K562 (cell line): ENCODE measurements at regions not wholly inside any gene's neighbourhood (a gene's known extent, or its start where the extent isn't known, plus 50 kb on each side); places are given as distances from the start of the nearest gene placed in this dataset.

ENCODE experiments used
- ATAC-seq: fragments of 200-7000 bp; cut with Tn5 transposase; 3 replicates; pipeline ENCODE4 v1.9.1; 2020; ENCODE audit warnings: moderate library complexity
- BruUV-seq: library from RNA; stranded (reverse); fragments of 400-500 nt; replicated peaks from 2 replicates; lab custom pipeline; 2021; lab: Mats Ljungman, UMichigan
- CTCF ChIA-PET: fragments of 300-600 bp; formaldehyde crosslinking; extraction: SDS; loops from one replicate; lab custom pipeline; 2021; ENCODE audit warnings: low intra/inter-chr PET ratio; lab: Yijun Ruan, JAX
- POLR2A ChIA-PET: fragments of 300-600, 350-650 bp; sonication (Branson Sonifier 250); formaldehyde crosslinking; extraction: SDS; loops from one replicate; lab custom pipeline; 2021; ENCODE audit warnings: antibody characterized with exemption, inconsistent platforms; lab: Yijun Ruan, JAX
- DNase-seq, 4 experiments: peaks; one replicate each; pipeline versions ENCODE4 v3.0.0 to v3.0.0-alpha.2; 2011 to 2018; ENCODE audit warnings: low spot score in 3 of 4, mixed read lengths in 3 of 4; ENCODE audit errors: extremely low read depth in 1 of 4
- FAIRE-seq: peaks from 2 replicates; lab custom pipeline; 2011; peaks lifted over from hg19 to GRCh38; lab: Jason Lieb, UNC
- H2AFZ ChIP-seq: 2 replicates; pipeline ENCODE4 v1.6.0; 2011; ENCODE audit warnings: low read depth, low read length, control low read depth, inconsistent platforms
- H3K27ac ChIP-seq: fragments of 200-600 bp; 3 replicates; pipeline ENCODE4 v1.8.0; 2011; ENCODE audit warnings: low read depth, mild to moderate bottlenecking, control low read depth, inconsistent platforms, low read length, moderate library complexity, mixed read lengths; ENCODE audit errors: extremely low read depth
- H3K27me3 ChIP-seq, 2 experiments: fragments of 300-600 bp in 1 of 2; 2 replicates in 1 of 2; 3 replicates in 1 of 2; pipeline versions ENCODE4 v1.6.0 to v1.8.0; 2011; ENCODE audit warnings: inconsistent platforms in 2 of 2, low read length in 2 of 2, mild to moderate bottlenecking in 1 of 2, mixed read lengths in 1 of 2, moderate library complexity in 1 of 2; ENCODE audit not compliant: control insufficient read depth in 2 of 2, insufficient read depth in 2 of 2
- H3K36me3 ChIP-seq: fragments of 300-600 bp; 3 replicates; pipeline ENCODE4 v1.8.0; 2011; ENCODE audit warnings: mild to moderate bottlenecking, low read length, inconsistent platforms; ENCODE audit not compliant: control insufficient read depth, insufficient read depth
- H3K4me1 ChIP-seq, 2 experiments: fragments of 200-600 bp in 1 of 2; replicated peaks in 1 of 2; 2 replicates in 1 of 2; 3 replicates in 1 of 2; pipeline versions ENCODE4 v1.5.1 to v1.8.0; 2011; ENCODE audit warnings: inconsistent platforms in 2 of 2, low read length in 2 of 2, mild to moderate bottlenecking in 1 of 2, mixed read lengths in 1 of 2, moderate library complexity in 1 of 2; ENCODE audit not compliant: control insufficient read depth in 2 of 2, insufficient read depth in 2 of 2
- H3K4me2 ChIP-seq: 2 replicates; pipeline ENCODE4 v1.6.1; 2011; ENCODE audit warnings: low read length, control low read depth, inconsistent platforms, mixed read lengths; ENCODE audit not compliant: insufficient read depth
- H3K4me3 ChIP-seq: fragments of 200-600 bp; sonication (generic), shearing (Covaris generic); 2 replicates; pipeline ENCODE4 v1.5.1; 2016; ENCODE audit warnings: control low read depth, inconsistent platforms
- H3K79me2 ChIP-seq: fragments of 200-600 bp; 3 replicates; pipeline ENCODE4 v1.8.0; 2011; ENCODE audit warnings: low read length, inconsistent platforms; ENCODE audit not compliant: control insufficient read depth, insufficient read depth
- H3K9ac ChIP-seq, 2 experiments: 2 replicates each; pipeline versions ENCODE4 v1.6.0 to v1.6.1; 2011; ENCODE audit warnings: low read depth in 2 of 2, low read length in 2 of 2, control low read depth in 1 of 2, inconsistent platforms in 1 of 2, mild to moderate bottlenecking in 1 of 2, mixed read lengths in 1 of 2; ENCODE audit not compliant: insufficient read depth in 1 of 2
- H3K9me1 ChIP-seq: one replicate; pipeline ENCODE4 v1.6.0; 2011; ENCODE audit warnings: inconsistent platforms, mild to moderate bottlenecking, low read length, moderate library complexity; ENCODE audit not compliant: control insufficient read depth, insufficient read depth
- H3K9me3 ChIP-seq: replicated peaks from 2 replicates; pipeline ENCODE4 v1.5.1; 2011; ENCODE audit warnings: low read depth, low read length, inconsistent platforms; ENCODE audit not compliant: control insufficient read depth, insufficient read depth
- H4K20me1 ChIP-seq: replicated peaks from 2 replicates; pipeline ENCODE4 v1.6.1; 2011; ENCODE audit warnings: low read length, inconsistent platforms, mixed read lengths; ENCODE audit not compliant: control insufficient read depth, insufficient read depth
- CREB3L1 ChIP-seq: fragments of 450-650 bp; IDR thresholded peaks from 2 replicates; pipeline ENCODE4 v1.6.1; 2014; ENCODE audit warnings: low read depth, mild to moderate bottlenecking, moderate library complexity, borderline replicate concordance
- E4F1 ChIP-seq: fragments of 250-450 bp; sonication (Bioruptor Pico); IDR thresholded peaks from 2 replicates; pipeline ENCODE4 v1.5.0; 2021; ENCODE audit warnings: mild to moderate bottlenecking, borderline replicate concordance
- GATA2 ChIP-seq: sonication (generic); formaldehyde crosslinking; IDR thresholded peaks from 2 replicates; pipeline ENCODE4 v1.4.0; 2020; ENCODE audit warnings: mild to moderate bottlenecking, missing genetic modification reagents
- MXI1 ChIP-seq: IDR thresholded peaks from 2 replicates; pipeline ENCODE4 v1.6.1; 2011; ENCODE audit warnings: low read depth, mild to moderate bottlenecking, improper control_type of control experiment, low read length
- PHTF2 ChIP-seq: fragments of 250-450 bp; sonication (Bioruptor Pico); IDR thresholded peaks from 2 replicates; pipeline ENCODE4 v1.5.0; 2021; ENCODE audit warnings: mild to moderate bottlenecking
- SNIP1 ChIP-seq: fragments of 450-650 bp; IDR thresholded peaks from 2 replicates; pipeline ENCODE4 v1.7.1; 2017; ENCODE audit warnings: low read depth, mild to moderate bottlenecking
- XRCC4 ChIP-seq: IDR thresholded peaks from one replicate; pipeline ENCODE4 v1.6.1; 2011; ENCODE audit not compliant: insufficient read depth, insufficient read length; ENCODE audit errors: extremely low read depth
- ZC3H4 ChIP-seq: sonication (generic); formaldehyde crosslinking; IDR thresholded peaks from 2 replicates; pipeline ENCODE4 v1.9.0; 2021; ENCODE audit warnings: missing genetic modification reagents, borderline replicate concordance
- ZNF384 ChIP-seq: IDR thresholded peaks from 2 replicates; pipeline ENCODE4 v1.6.1; 2012; ENCODE audit warnings: low read depth, low read length, improper control_type of control experiment
- WGBS: fragments of 100-300 bp; shearing (Covaris generic); methylation state at CpG from one replicate; pipeline ENCODE4 v1.1.6; 2016; ENCODE audit warnings: low coverage, mixed read lengths; ENCODE audit not compliant: insufficient coverage; ENCODE audit errors: missing lambda C conversion rate; 5-methylcytosine and 5-hydroxymethylcytosine counted together
- in situ Hi-C: fragments of 300-500 bp; cut with MboI; formaldehyde crosslinking; loops from 4 replicates; pipeline ENCODE4 v1.15.0; 2018; ENCODE audit warnings: inconsistent platforms, mixed read lengths
- intact Hi-C: fragments of 100-400 bp; cut with micrococcal nuclease; formaldehyde crosslinking; loops from 2 replicates; pipeline ENCODE4 v1.14.2; 2022

GRCh38 chr11:91730620-91731019 is 494.0 kb upstream of the FAT3 start:
- Histone ChIP-seq H3K27me3 (no peaks in the 10 kb centered on the region), H3K79me2 (no peaks in the 10 kb centered on the region), H3K9me1 (no peaks in the 10 kb centered on the region), H3K4me1 (no peaks in the 10 kb centered on the region), H3K4me3 (no peak overlapping the region), H3K27ac (no peak overlapping the region), H2AFZ (no peak overlapping the region; the same call in 1 of the 2 replicates), H4K20me1 (no peaks in the 10 kb centered on the region), H3K4me2 (no peak overlapping the region), H3K9me3 (no peaks in the 10 kb centered on the region), H3K36me3 (no peaks in the 10 kb centered on the region), H3K9ac (no peak overlapping the region)
- ATAC-seq (no peak), FAIRE-seq (no peak), DNase-seq (no peak)
- intact Hi-C loops = no loop called here
- POLR2A ChIA-PET = no interaction called here
- BruUV-seq = no TSS peak
- CTCF ChIA-PET = no interaction called here
- TF ChIP-seq PHTF2 (CRISPR knock-in tag) = no peak
- no peak for TF ChIP-seq E4F1 (CRISPR knock-in tag)
- no peak for TF ChIP-seq ZNF384
- TF ChIP-seq XRCC4 = no peak
- TF ChIP-seq GATA2 (CRISPR knock-in tag) = no peak
- no peak for TF ChIP-seq SNIP1
- TF ChIP-seq ZC3H4 = no peak
- no peak for TF ChIP-seq MXI1
- no peak for TF ChIP-seq CREB3L1
- WGBS = 17% methylated on average over 3 of the region's 4 CpGs
- in situ Hi-C loops = no loop called here
